ENCODE measurements at regions not wholly inside any gene's neighbourhood (a gene's known extent, or its start where the extent isn't known, plus 50 kb on each side); places are given as distances from the start of the nearest gene placed in this dataset.
"Not testable (repeated sequence)": the region's sequence is repeated elsewhere in the genome, so short reads cannot be mapped to it uniquely, and the experiment has no call there.

- in situ Hi-C loops (cut with HindIII; ENCODE audit: low pct_ligation_motif_present, low pct_unique_long_range_greater_than_20kb, low sequenced_read_pairs) = no loop called here
Observed at GRCh38 chr2:37561615-37562569, 109.5 kb downstream of the CDC42EP3 start.

GRCh38 chr2:37563375-37564015 is 107.9 kb downstream of the CDC42EP3 start:
- in situ Hi-C loops (cut with HindIII; ENCODE audit: low pct_ligation_motif_present, low pct_unique_long_range_greater_than_20kb, low sequenced_read_pairs) = no loop called here
- DNase-seq = no peak

More at GRCh38 chr2:37561615-37562569, 109.5 kb downstream of the CDC42EP3 start:
- DNase-seq = peak; percentile 95

GRCh38 chr2:37564356-37564755 is 107.1 kb downstream of the CDC42EP3 start:
- DNase-seq = no peak

GRCh38 chr2:37566517-37566981 is 104.9 kb downstream of the CDC42EP3 start:
- in situ Hi-C loops (cut with HindIII; ENCODE audit: low pct_ligation_motif_present, low pct_unique_long_range_greater_than_20kb, low sequenced_read_pairs) = no loop called here
- no peak for DNase-seq

More at GRCh38 chr2:37564356-37564755, 107.1 kb downstream of the CDC42EP3 start:
- in situ Hi-C loops (cut with HindIII; ENCODE audit: low pct_ligation_motif_present, low pct_unique_long_range_greater_than_20kb, low sequenced_read_pairs) = no loop called here

- in situ Hi-C loops (cut with HindIII; ENCODE audit: low pct_ligation_motif_present, low pct_unique_long_range_greater_than_20kb, low sequenced_read_pairs) = no loop called here
- DNase-seq = no peak
Observed at GRCh38 chr2:37568565-37568964, 102.9 kb downstream of the CDC42EP3 start.

GRCh38 chr2:37569131-37569823 is 102.2 kb downstream of the CDC42EP3 start:
- in situ Hi-C loops (cut with HindIII; ENCODE audit: low pct_ligation_motif_present, low pct_unique_long_range_greater_than_20kb, low sequenced_read_pairs) = no loop called here
- no peak for DNase-seq

- DNase-seq = no peak
- in situ Hi-C loops (cut with HindIII; ENCODE audit: low pct_ligation_motif_present, low pct_unique_long_range_greater_than_20kb, low sequenced_read_pairs) = no loop called here
Observed at GRCh38 chr2:37569986-37570679, 101.3 kb downstream of the CDC42EP3 start.

GRCh38 chr2:37570773-37571586 is 100.5 kb downstream of the CDC42EP3 start:
- DNase-seq = peak; percentile 84
- in situ Hi-C loops (cut with HindIII; ENCODE audit: low pct_ligation_motif_present, low pct_unique_long_range_greater_than_20kb, low sequenced_read_pairs) = no loop called here

- in situ Hi-C loops (cut with HindIII; ENCODE audit: low pct_ligation_motif_present, low pct_unique_long_range_greater_than_20kb, low sequenced_read_pairs) = no loop called here
- DNase-seq = no peak
Observed at GRCh38 chr2:37571587-37572136, 99.8 kb downstream of the CDC42EP3 start.

- in situ Hi-C loops (cut with HindIII; ENCODE audit: low pct_ligation_motif_present, low pct_unique_long_range_greater_than_20kb, low sequenced_read_pairs) = no loop called here
- DNase-seq = no peak
Observed at GRCh38 chr2:37573451-37574388, 97.7 kb downstream of the CDC42EP3 start.

GRCh38 chr2:37575780-37576179 is 95.7 kb downstream of the CDC42EP3 start:
- no peak for DNase-seq
- in situ Hi-C loops (cut with HindIII; ENCODE audit: low pct_ligation_motif_present, low pct_unique_long_range_greater_than_20kb, low sequenced_read_pairs) = no loop called here

- DNase-seq; in situ Hi-C loops (cut with HindIII; ENCODE audit: low pct_ligation_motif_present, low pct_unique_long_range_greater_than_20kb, low sequenced_read_pairs): not testable (repeated sequence)
Observed at GRCh38 chr2:37576194-37576593, 95.2 kb downstream of the CDC42EP3 start.

GRCh38 chr2:37576831-37577230 is 94.6 kb downstream of the CDC42EP3 start:
- no peak for DNase-seq
- in situ Hi-C loops (cut with HindIII; ENCODE audit: low pct_ligation_motif_present, low pct_unique_long_range_greater_than_20kb, low sequenced_read_pairs) = no loop called here

- no peak for DNase-seq
- in situ Hi-C loops (cut with HindIII; ENCODE audit: low pct_ligation_motif_present, low pct_unique_long_range_greater_than_20kb, low sequenced_read_pairs) = no loop called here
Observed at GRCh38 chr2:37579192-37579713, 92.2 kb downstream of the CDC42EP3 start.

GRCh38 chr2:37579949-37580348 is 91.5 kb downstream of the CDC42EP3 start:
- DNase-seq; in situ Hi-C loops (cut with HindIII; ENCODE audit: low pct_ligation_motif_present, low pct_unique_long_range_greater_than_20kb, low sequenced_read_pairs): not testable (repeated sequence)

- in situ Hi-C loops (cut with HindIII; ENCODE audit: low pct_ligation_motif_present, low pct_unique_long_range_greater_than_20kb, low sequenced_read_pairs) = no loop called here
- DNase-seq = no peak
Observed at GRCh38 chr2:37581433-37581832, 90.0 kb downstream of the CDC42EP3 start.
